IMR-90 (cell line): ENCODE measurements at regions not wholly inside any gene's neighbourhood (a gene's known extent, or its start where the extent isn't known, plus 50 kb on each side); places are given as distances from the start of the nearest gene placed in this dataset.

ENCODE experiments used
- ATAC-seq: fragments of 200-7000 bp; cut with Tn5 transposase; 2 replicates; pipeline ENCODE4 v1.9.1; 2020; ENCODE audit warnings: low read depth, mild to moderate bottlenecking, moderate library complexity
- BruUV-seq: library from RNA; stranded (reverse); fragments of 400-500 nt; replicated peaks from 2 replicates; lab custom pipeline; 2021; lab: Mats Ljungman, UMichigan
- CTCF ChIA-PET: fragments of 300-600 bp; formaldehyde crosslinking; extraction: SDS; loops from one replicate; lab custom pipeline; 2021; ENCODE audit warnings: antibody characterized with exemption; lab: Yijun Ruan, JAX
- POLR2A ChIA-PET: fragments of 300-600 bp; sonication (Branson Sonifier 250); formaldehyde crosslinking; loops from one replicate; lab custom pipeline; 2022; ENCODE audit warnings: antibody characterized with exemption; ENCODE audit not compliant: unreplicated experiment; lab: Charles Lee
- DNase-seq: peaks from one replicate; pipeline ENCODE4 v3.0.0; 2013
- H2AFZ ChIP-seq: replicated peaks from 2 replicates; pipeline ENCODE3; 2013; ENCODE audit warnings: low read length, mild to moderate bottlenecking; ENCODE audit not compliant: poor library complexity
- H2AK5ac ChIP-seq: 2 replicates; pipeline ENCODE4 v1.6.1; 2013; ENCODE audit warnings: low read depth, low read length, inconsistent platforms
- H2AK9ac ChIP-seq: replicated peaks from 2 replicates; pipeline ENCODE3; 2013; ENCODE audit warnings: mild to moderate bottlenecking, low read depth, low read length, moderate library complexity; ENCODE audit not compliant: poor library complexity
- H2BK120ac ChIP-seq: 2 replicates; pipeline ENCODE4 v1.6.1; 2013; ENCODE audit warnings: low read depth, low read length, inconsistent platforms
- H2BK15ac ChIP-seq: 3 replicates; pipeline ENCODE4 v1.6.1; 2013; ENCODE audit warnings: low read depth, low read length, inconsistent platforms
- H2BK20ac ChIP-seq: 2 replicates; pipeline ENCODE4 v1.6.1; 2013; ENCODE audit warnings: low read depth, mild to moderate bottlenecking, inconsistent platforms, low read length, moderate library complexity
- H2BK5ac ChIP-seq: 2 replicates; pipeline ENCODE4 v1.6.1; 2013; ENCODE audit warnings: mild to moderate bottlenecking, low read depth, low read length, inconsistent platforms; ENCODE audit not compliant: poor library complexity, severe bottlenecking
- H3K14ac ChIP-seq: replicated peaks from 2 replicates; pipeline ENCODE4 v1.6.1; 2013; ENCODE audit warnings: low read depth, low read length, inconsistent platforms
- H3K18ac ChIP-seq: 2 replicates; pipeline ENCODE4 v1.6.1; 2013; ENCODE audit warnings: low read depth, low read length, control low read depth
- H3K23ac ChIP-seq: 2 replicates; pipeline ENCODE4 v1.6.1; 2013; ENCODE audit warnings: low read depth, low read length, inconsistent platforms
- H3K27ac ChIP-seq: 2 replicates; pipeline ENCODE4 v1.5.1; 2013; ENCODE audit warnings: mild to moderate bottlenecking, control low read depth, low read length; ENCODE audit not compliant: insufficient read depth
- H3K27me3 ChIP-seq: 2 replicates; pipeline ENCODE4 v1.6.1; 2013; ENCODE audit warnings: low read length; ENCODE audit not compliant: control insufficient read depth, insufficient read depth
- H3K36me3 ChIP-seq: 2 replicates; pipeline ENCODE4 v1.6.1; 2013; ENCODE audit warnings: low read length, mixed read lengths; ENCODE audit not compliant: control insufficient read depth, insufficient read depth
- H3K4ac ChIP-seq: 2 replicates; pipeline ENCODE4 v1.6.1; 2013; ENCODE audit warnings: low read depth, low read length, inconsistent platforms
- H3K4me1 ChIP-seq: 2 replicates; pipeline ENCODE4 v1.6.1; 2013; ENCODE audit warnings: low read length, mixed read lengths; ENCODE audit not compliant: control insufficient read depth, insufficient read depth
- H3K4me2 ChIP-seq: 2 replicates; pipeline ENCODE4 v1.6.1; 2013; ENCODE audit warnings: low read depth, mild to moderate bottlenecking, control low read depth, low read length, moderate library complexity
- H3K4me3 ChIP-seq: 2 replicates; pipeline ENCODE4 v1.5.1; 2013; ENCODE audit warnings: low read depth, mild to moderate bottlenecking, control low read depth, low read length, moderate library complexity; ENCODE audit not compliant: insufficient read depth
- H3K56ac ChIP-seq: 2 replicates; pipeline ENCODE4 v1.6.1; 2013; ENCODE audit warnings: low read length, inconsistent platforms; ENCODE audit not compliant: insufficient read depth; ENCODE audit errors: extremely low read depth
- H3K79me1 ChIP-seq, 2 experiments: 2 replicates each; pipeline ENCODE4 v1.6.1; 2013; ENCODE audit warnings: low read length in 2 of 2, inconsistent platforms in 1 of 2, low read depth in 1 of 2
- H3K9ac ChIP-seq: 2 replicates; pipeline ENCODE4 v1.6.1; 2013; ENCODE audit warnings: low read depth, low read length, control low read depth
- H3K9me1 ChIP-seq: 2 replicates; pipeline ENCODE4 v1.6.1; 2013; ENCODE audit warnings: low read length, inconsistent platforms; ENCODE audit not compliant: insufficient read depth
- H3K9me3 ChIP-seq: 2 replicates; pipeline ENCODE4 v1.6.1; 2013; ENCODE audit warnings: low read length; ENCODE audit not compliant: control insufficient read depth, insufficient read depth
- H4K20me1 ChIP-seq: 2 replicates; pipeline ENCODE4 v1.6.1; 2013; ENCODE audit warnings: low read length, inconsistent platforms; ENCODE audit not compliant: insufficient read depth
- H4K5ac ChIP-seq: 2 replicates; pipeline ENCODE4 v1.6.1; 2013; ENCODE audit warnings: mild to moderate bottlenecking, low read depth, low read length, control low read depth
- H4K8ac ChIP-seq, 2 experiments: 2 replicates each; pipeline ENCODE4 v1.6.1; 2013; ENCODE audit warnings: low read depth in 2 of 2, low read length in 2 of 2, control low read depth in 1 of 2, inconsistent platforms in 1 of 2
- H4K91ac ChIP-seq: 2 replicates; pipeline ENCODE4 v1.6.1; 2013; ENCODE audit warnings: low read depth, low read length, inconsistent platforms; ENCODE audit not compliant: insufficient read depth
- CEBPB ChIP-seq: IDR thresholded peaks from 2 replicates; pipeline ENCODE4 v1.6.1; 2012; ENCODE audit warnings: low read depth, low read length, improper control_type of control experiment
- CHD1 ChIP-seq: IDR thresholded peaks from 2 replicates; pipeline ENCODE4 v1.6.1; 2012; ENCODE audit warnings: low read depth, low read length, improper control_type of control experiment
- CTCF ChIP-seq: conservative IDR thresholded peaks from 2 replicates; pipeline ENCODE4 v1.5.1; 2012; ENCODE audit warnings: mild to moderate bottlenecking, low read depth, low read length, improper control_type of control experiment
- FOS ChIP-seq: fragments of 150-350 bp; IDR thresholded peaks from 2 replicates; pipeline ENCODE4 v1.6.1; 2016; ENCODE audit warnings: low read depth, low read length
- RAD21 ChIP-seq: IDR thresholded peaks from 2 replicates; pipeline ENCODE4 v1.6.1; 2012; ENCODE audit warnings: low read length, improper control_type of control experiment
- RFX5 ChIP-seq: IDR thresholded peaks from 2 replicates; pipeline ENCODE4 v1.8.0; 2012; ENCODE audit warnings: low read depth, mild to moderate bottlenecking, low read length, moderate library complexity
- USF2 ChIP-seq: fragments of 150-350 bp; IDR thresholded peaks from 2 replicates; pipeline ENCODE4 v1.6.1; 2017; ENCODE audit warnings: mild to moderate bottlenecking, antibody characterized with exemption, low read length, low read depth
- WGBS, 2 experiments: methylation state at CpG; one replicate each; pipeline versions ENCODE4 v1.1.5 to v1.1.7; 2013; ENCODE audit warnings: missing lambda C conversion rate in 2 of 2; ENCODE audit not compliant: insufficient read length in 1 of 2; ENCODE audit errors: extremely low coverage in 2 of 2; 5-methylcytosine and 5-hydroxymethylcytosine counted together
- dilution Hi-C: fragments of 300-500 bp; cut with HindIII; formaldehyde crosslinking; loops from one replicate; pipeline ENCODE4 v1.14.3; 2018; ENCODE audit warnings: low sequenced_read_pairs; ENCODE audit not compliant: unreplicated experiment
- in situ Hi-C: fragments of 300-500 bp; cut with MboI; formaldehyde crosslinking; loops from 3 replicates; pipeline ENCODE4 v1.14.3; 2019; ENCODE audit warnings: low sequenced_read_pairs, inconsistent platforms, mixed read lengths
- intact Hi-C: fragments of 100-400 bp; cut with micrococcal nuclease; formaldehyde crosslinking; loops from 2 replicates; pipeline ENCODE4 v1.10.0; 2022

- intact Hi-C loops (no loop called here), dilution Hi-C loops (no loop called here), in situ Hi-C loops (no loop called here)
- WGBS, 2 experiments = 80% methylated on average over 1 of the region's 5 CpGs; no CpG with 5 or more reads in 1 of the 2 experiments
- no TSS peak for BruUV-seq
- TF ChIP-seq CEBPB (no peak), CTCF (no peak), CHD1 (no peak), RFX5 (no peak), USF2 (no peak), RAD21 (no peak), FOS (no peak)
- no peak for ATAC-seq
- Histone ChIP-seq H4K5ac (no peak overlapping the region), H2AFZ (no peak overlapping the region), H3K4me2 (no peak overlapping the region), H3K27ac (no peak overlapping the region), H2AK9ac (no peak overlapping the region), H3K18ac (no peak overlapping the region), H2BK15ac (no peak overlapping the region), H3K4ac (no peak overlapping the region), H3K56ac (no peak overlapping the region), H4K8ac (no peak overlapping the region), H3K4me3 (no peak overlapping the region), H3K9me1 (no peaks in the 10 kb centered on the region), H2BK20ac (no peak overlapping the region), H3K23ac (no peak overlapping the region), H3K4me1 (no peaks in the 10 kb centered on the region), H3K9me3 (no peaks in the 10 kb centered on the region), H3K9ac (no peak overlapping the region), H4K20me1 (no peaks in the 10 kb centered on the region), H2BK5ac (no peak overlapping the region), H2BK120ac (no peak overlapping the region), H4K91ac (no peak overlapping the region), H3K14ac (no peak overlapping the region), H3K27me3 (no peaks in the 10 kb centered on the region), H2AK5ac (no peak overlapping the region), H3K36me3 (no peaks in the 10 kb centered on the region), H3K79me1 (no peaks in the 10 kb centered on the region)
- POLR2A ChIA-PET = no interaction called here
- CTCF ChIA-PET = no interaction called here
- DNase-seq = no peak
Measured at GRCh38 chr4:14743601-14744000, 258.7 kb upstream of the CPEB2 start.
